Smooth muscle cell (in vitro differentiated cells): ENCODE measurements at regions not wholly inside any gene's neighbourhood (a gene's known extent, or its start where the extent isn't known, plus 50 kb on each side); places are given as distances from the start of the nearest gene placed in this dataset.

Source experiments
- DNase-seq: peaks from one replicate; lab custom pipeline; 2025; ENCODE audit not compliant: unreplicated experiment; lab: John Stamatoyannopoulos, UW
- H2AFZ ChIP-seq: fragments of 200-600 bp; sonication (generic); 2 replicates; pipeline ENCODE4 v1.6.0; 2016; ENCODE audit warnings: antibody characterized with exemption, low read depth, mild to moderate bottlenecking
- H3F3A ChIP-seq: fragments of 200-600 bp; sonication (generic); 2 replicates; pipeline ENCODE4 v1.6.0; 2017; ENCODE audit warnings: antibody characterized with exemption, low read depth
- H3K27ac ChIP-seq: fragments of 200-600 bp; sonication (generic); 2 replicates; pipeline ENCODE4 v1.5.1; 2016; ENCODE audit warnings: low read depth, mild to moderate bottlenecking
- H3K27me3 ChIP-seq: fragments of 200-600 bp; sonication (generic); 2 replicates; pipeline ENCODE4 v1.6.1; 2016; ENCODE audit warnings: low read depth, mild to moderate bottlenecking
- H3K36me3 ChIP-seq: fragments of 200-600 bp; sonication (generic); 2 replicates; pipeline ENCODE4 v1.5.1; 2016; ENCODE audit warnings: low read depth
- H3K4me1 ChIP-seq: fragments of 200-600 bp; sonication (generic); 2 replicates; pipeline ENCODE4 v1.5.1; 2016; ENCODE audit warnings: low read depth
- H3K4me2 ChIP-seq: fragments of 200-600 bp; sonication (generic); 2 replicates; pipeline ENCODE4 v1.6.0; 2016; ENCODE audit warnings: mild to moderate bottlenecking
- H3K4me3 ChIP-seq: fragments of 200-600 bp; sonication (generic); 2 replicates; pipeline ENCODE4 v1.5.1; 2016; ENCODE audit warnings: mild to moderate bottlenecking
- H3K79me2 ChIP-seq: fragments of 200-600 bp; sonication (generic); 2 replicates; pipeline ENCODE4 v1.6.0; 2016; ENCODE audit warnings: low read depth, mild to moderate bottlenecking
- H3K9ac ChIP-seq: fragments of 200-600 bp; sonication (generic); 2 replicates; pipeline ENCODE4 v1.6.0; 2016; ENCODE audit warnings: low read depth
- H3K9me3 ChIP-seq: fragments of 200-600 bp; sonication (generic); replicated peaks from 2 replicates; pipeline ENCODE4 v1.5.1; 2016; ENCODE audit warnings: low read depth
- H4K20me1 ChIP-seq: fragments of 200-600 bp; sonication (generic); 2 replicates; pipeline ENCODE4 v1.6.0; 2016; ENCODE audit warnings: low read depth
- WGBS: methylation state at CpG from one replicate; pipeline ENCODE4 v1.1.7; 2016; ENCODE audit warnings: low lambda C conversion rate; 5-methylcytosine and 5-hydroxymethylcytosine counted together
- TF ChIP-seq, protein P1 (sequence below): fragments of 200-600 bp; sonication (generic); IDR thresholded peaks from 2 replicates; pipeline ENCODE4 v1.5.1; 2017; ENCODE audit warnings: borderline replicate concordance, mild to moderate bottlenecking, antibody characterized with exemption; ENCODE audit not compliant: insufficient read depth, poor library complexity, severe bottlenecking

DNA sequence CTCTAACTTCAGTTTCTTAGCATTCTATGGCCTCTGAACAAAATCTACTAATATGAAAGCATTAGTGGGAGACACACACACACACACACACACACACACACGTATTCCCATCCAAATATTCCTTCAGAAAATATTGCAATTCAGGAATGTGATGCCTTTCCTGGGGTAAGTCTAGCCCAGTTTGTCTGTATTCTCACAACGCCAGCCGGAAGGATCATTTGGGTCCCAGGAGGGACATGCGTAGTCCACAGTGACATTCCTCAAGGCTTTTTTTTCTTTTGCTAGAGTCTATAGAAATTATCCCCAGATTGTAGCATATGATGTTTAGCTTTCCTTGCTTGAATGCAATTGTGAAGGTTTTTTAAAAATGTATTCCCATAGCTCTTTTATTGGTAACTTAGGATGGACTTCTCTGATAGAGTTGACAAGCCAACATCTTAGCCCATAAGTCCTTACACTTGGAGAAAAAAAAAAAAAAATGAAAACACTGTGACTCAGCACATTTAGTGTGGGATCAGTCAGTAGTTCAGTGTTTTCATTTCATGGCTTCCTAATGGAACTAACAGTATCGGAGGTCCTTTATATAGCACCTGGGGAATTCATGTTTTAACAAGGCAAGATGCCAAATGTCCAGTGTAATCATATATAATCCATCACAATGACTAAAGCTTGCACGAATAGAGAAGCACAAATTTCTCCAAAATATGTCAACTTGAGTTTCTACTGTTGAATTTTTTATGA lies 316.5 kb downstream of the DIRAS2 start:
- no peak for DNase-seq
- Histone ChIP-seq H3K27ac (no peak overlapping the region), H3K79me2 (no peaks in the 10 kb centered on the region), H3K36me3 (no peaks in the 10 kb centered on the region), H2AFZ (no peak overlapping the region), H3K9ac (no peak overlapping the region), H3K9me3 (no peaks in the 10 kb centered on the region), H4K20me1 (no peaks in the 10 kb centered on the region), H3K4me1 (no peaks in the 10 kb centered on the region), H3K4me3 (no peak overlapping the region), H3K27me3 (no peaks in the 10 kb centered on the region), H3F3A (no peaks in the 10 kb centered on the region), H3K4me2 (no peak overlapping the region)
- TF ChIP-seq, protein P1, sequence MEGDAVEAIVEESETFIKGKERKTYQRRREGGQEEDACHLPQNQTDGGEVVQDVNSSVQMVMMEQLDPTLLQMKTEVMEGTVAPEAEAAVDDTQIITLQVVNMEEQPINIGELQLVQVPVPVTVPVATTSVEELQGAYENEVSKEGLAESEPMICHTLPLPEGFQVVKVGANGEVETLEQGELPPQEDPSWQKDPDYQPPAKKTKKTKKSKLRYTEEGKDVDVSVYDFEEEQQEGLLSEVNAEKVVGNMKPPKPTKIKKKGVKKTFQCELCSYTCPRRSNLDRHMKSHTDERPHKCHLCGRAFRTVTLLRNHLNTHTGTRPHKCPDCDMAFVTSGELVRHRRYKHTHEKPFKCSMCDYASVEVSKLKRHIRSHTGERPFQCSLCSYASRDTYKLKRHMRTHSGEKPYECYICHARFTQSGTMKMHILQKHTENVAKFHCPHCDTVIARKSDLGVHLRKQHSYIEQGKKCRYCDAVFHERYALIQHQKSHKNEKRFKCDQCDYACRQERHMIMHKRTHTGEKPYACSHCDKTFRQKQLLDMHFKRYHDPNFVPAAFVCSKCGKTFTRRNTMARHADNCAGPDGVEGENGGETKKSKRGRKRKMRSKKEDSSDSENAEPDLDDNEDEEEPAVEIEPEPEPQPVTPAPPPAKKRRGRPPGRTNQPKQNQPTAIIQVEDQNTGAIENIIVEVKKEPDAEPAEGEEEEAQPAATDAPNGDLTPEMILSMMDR, result no peak
- 82% methylated on average over 6 of the region's 6 CpGs for WGBS

GRCh38 chr9:90330231-90330630 lies 312.4 kb downstream of the DIRAS2 start:
- H3K9ac ChIP-seq, result no peak overlapping the region
- TF ChIP-seq, protein P1, result no peak
- H3K27me3 ChIP-seq, result no peaks in the 10 kb centered on the region
- no peaks in the 10 kb centered on the region for H3K4me1 ChIP-seq
- WGBS, result 20% methylated on average over 3 of the region's 3 CpGs
- H2AFZ ChIP-seq, result peak overlapping the region; percentile 23
- H3F3A ChIP-seq, result no peaks in the 10 kb centered on the region
- no peaks in the 10 kb centered on the region for H3K36me3 ChIP-seq
- no peaks in the 10 kb centered on the region for H3K9me3 ChIP-seq
- no peaks in the 10 kb centered on the region for H4K20me1 ChIP-seq
- H3K27ac ChIP-seq, result no peak overlapping the region
- no peak overlapping the region for H3K4me2 ChIP-seq
- no peak for DNase-seq
- no peaks in the 10 kb centered on the region for H3K79me2 ChIP-seq
- no peak overlapping the region for H3K4me3 ChIP-seq

- peak overlapping the region; percentile 51 for H3K9ac ChIP-seq
Observed at GRCh38 chr9:90331826-90332575, 310.6 kb downstream of the DIRAS2 start.

More at GRCh38 chr9:90331826-90332575, 310.6 kb downstream of the DIRAS2 start:
- H3K9me3 ChIP-seq, result no peaks in the 10 kb centered on the region
- DNase-seq, result no peak
- H3K4me3 ChIP-seq, result peak overlapping the region; percentile 2
- peak overlapping the region; percentile 26 for H2AFZ ChIP-seq
- H3K27ac ChIP-seq, result peak overlapping the region; percentile 69
- H3K4me2 ChIP-seq, result peak overlapping the region; percentile 45
- no peaks in the 10 kb centered on the region for H3K79me2 ChIP-seq
- WGBS, result 57% methylated on average over 8 of the region's 8 CpGs
- H3K36me3 ChIP-seq, result no peaks in the 10 kb centered on the region
- no peaks in the 10 kb centered on the region for H3K4me1 ChIP-seq
- no peaks in the 10 kb centered on the region for H3K27me3 ChIP-seq
- TF ChIP-seq, protein P1, result no peak
- no peaks in the 10 kb centered on the region for H3F3A ChIP-seq
- no peaks in the 10 kb centered on the region for H4K20me1 ChIP-seq
